ENCODE measurements at regions not wholly inside any gene's neighbourhood (a gene's known extent, or its start where the extent isn't known, plus 50 kb on each side); places are given as distances from the start of the nearest gene placed in this dataset.

GRCh38 chr3:19029837-19030521 is 118.3 kb upstream of the KCNH8 start:
- 34 to 63% (median 58%) methylated on average over 2 of the region's 2 CpGs for WGBS, 4 donors
- Histone ChIP-seq H3K9me3 (replicated peaks in 1 of 3) (no peaks in the 10 kb centered on the region), H3K27ac (no peak overlapping the region), H3K4me1 (replicated peaks in 1 of 2) (no peaks in the 10 kb centered on the region), H3K36me3 (replicated peaks in 1 of 2) (no peaks in the 10 kb centered on the region), H3K4me3 (no peak overlapping the region), H3K27me3 (no peaks in the 10 kb centered on the region)
- DNase-seq: no peak
- intact Hi-C loops (cut with DNase I): no loop called here
- TF ChIP-seq CTCF (IDR thresholded peaks at IDR 0.05) (no peak), POLR2A (IDR thresholded peaks at IDR 0.05) (no peak)

DNA sequence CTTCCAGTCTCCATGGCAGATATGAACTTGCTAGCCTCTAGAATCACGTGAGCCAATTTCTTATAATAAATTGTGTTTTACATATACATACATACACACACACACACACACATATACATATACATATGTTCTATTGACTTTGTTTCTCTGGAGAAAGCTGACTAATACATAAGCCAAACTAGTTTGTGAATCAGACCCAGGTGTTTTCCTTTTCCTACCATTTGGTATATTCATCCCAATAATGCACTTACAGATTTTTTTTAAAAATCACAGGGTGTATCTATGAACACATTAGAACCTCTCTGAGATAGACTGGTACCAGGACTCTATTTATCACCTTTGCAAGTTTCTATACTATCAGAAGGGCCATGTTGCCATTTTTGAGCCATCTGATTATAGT is 122.9 kb upstream of the KCNH8 start:
- Histone ChIP-seq H3K27ac (no peak overlapping the region), H3K4me1 (replicated peaks in 1 of 2) (no peaks in the 10 kb centered on the region), H3K9me3 (replicated peaks in 1 of 3) (no peaks in the 10 kb centered on the region), H3K27me3 (no peaks in the 10 kb centered on the region), H3K36me3 (replicated peaks in 1 of 2) (no peaks in the 10 kb centered on the region), H3K4me3 (no peak overlapping the region)
- intact Hi-C loops (cut with DNase I): no loop called here
- TF ChIP-seq CTCF (IDR thresholded peaks at IDR 0.05) (no peak), POLR2A (IDR thresholded peaks at IDR 0.05) (no peak)
- no peak for DNase-seq
- 56 to 71% (median 65%) methylated on average over 1 of the region's 1 CpG for WGBS, 4 donors

- intact Hi-C loops (cut with DNase I): no loop called here
- H3K4me1 ChIP-seq (replicated peaks in 1 of 2): no peaks in the 10 kb centered on the region
- H3K27ac ChIP-seq: no peak overlapping the region
- no peak overlapping the region for H3K4me3 ChIP-seq
- 69 to 82% (median 71%) methylated on average over 4 of the region's 4 CpGs for WGBS, 4 donors
- H3K27me3 ChIP-seq: no peaks in the 10 kb centered on the region
- TF ChIP-seq POLR2A (IDR thresholded peaks at IDR 0.05): no peak
- no peak for TF ChIP-seq CTCF (IDR thresholded peaks at IDR 0.05)
- no peaks in the 10 kb centered on the region for H3K9me3 ChIP-seq (replicated peaks in 1 of 3)
- no peak for DNase-seq
- no peaks in the 10 kb centered on the region for H3K36me3 ChIP-seq (replicated peaks in 1 of 2)
These were observed 125.8 kb upstream of the KCNH8 start for GRCh38 chr3:19022546-19022945.

DNA sequence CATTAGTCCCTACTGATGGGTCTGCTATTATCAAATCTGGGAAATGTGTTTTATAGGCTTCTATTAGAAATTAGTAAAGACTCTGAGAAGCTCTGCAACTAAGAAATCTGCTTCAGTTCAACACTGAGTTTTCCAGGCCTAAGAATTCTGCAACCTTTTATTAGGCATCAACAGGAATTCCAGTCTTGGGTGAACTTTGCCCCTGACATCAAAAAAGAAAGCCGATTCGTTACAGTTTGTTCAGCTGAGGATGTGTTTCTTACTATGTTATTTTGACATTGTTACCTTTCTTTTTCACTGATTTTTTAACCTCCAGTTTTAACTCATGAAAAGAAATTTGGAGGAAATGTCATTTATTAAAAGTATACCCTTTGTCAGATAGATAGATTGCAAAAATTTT is 131.5 kb upstream of the KCNH8 start:
- Histone ChIP-seq H3K4me3 (no peak overlapping the region), H3K27me3 (no peaks in the 10 kb centered on the region), H3K9me3 (replicated peaks in 1 of 3) (no peaks in the 10 kb centered on the region), H3K36me3 (replicated peaks in 1 of 2) (no peaks in the 10 kb centered on the region), H3K27ac (no peak overlapping the region), H3K4me1 (replicated peaks in 1 of 2) (no peaks in the 10 kb centered on the region)
- TF ChIP-seq POLR2A (IDR thresholded peaks at IDR 0.05) (no peak), CTCF (IDR thresholded peaks at IDR 0.05) (no peak)
- DNase-seq: no peak
- intact Hi-C loops (cut with DNase I): no loop called here
- 73 to 84% (median 80%) methylated on average over 2 of the region's 2 CpGs for WGBS, 4 donors

Data from adrenal gland (tissue), 9 donors.